Panc1 (cell line): ENCODE measurements at regions not wholly inside any gene's neighbourhood (a gene's known extent, or its start where the extent isn't known, plus 50 kb on each side); places are given as distances from the start of the nearest gene placed in this dataset.

Source experiments
- ATAC-seq: fragments of 200-7000 bp; cut with Tn5 transposase; 2 replicates; pipeline ENCODE4 v1.9.1; 2020; ENCODE audit warnings: mild to moderate bottlenecking, moderate library complexity
- BruUV-seq: library from RNA; stranded (reverse); fragments of 400-500 nt; replicated peaks from 2 replicates; lab custom pipeline; 2021; lab: Mats Ljungman, UMichigan
- CTCF ChIA-PET: fragments of 300-600 bp; sonication (Branson Sonifier 250); formaldehyde crosslinking; loops from one replicate; lab custom pipeline; 2022; ENCODE audit warnings: antibody characterized with exemption; lab: Charles Lee
- POLR2A ChIA-PET: fragments of 300-600 bp; sonication (Branson Sonifier 250); formaldehyde crosslinking; loops from one replicate; lab custom pipeline; 2022; ENCODE audit warnings: antibody characterized with exemption; lab: Charles Lee
- DNase-seq: peaks from one replicate; pipeline ENCODE4 v3.0.0-alpha.2; 2010; ENCODE audit warnings: low read depth, low spot score
- H3K27ac ChIP-seq: 2 replicates; pipeline ENCODE4 v1.5.1; 2011; ENCODE audit warnings: mild to moderate bottlenecking, low read length, inconsistent platforms
- H3K27me3 ChIP-seq: fragments of 200-500 bp; sonication (Bioruptor generic); 2 replicates; pipeline ENCODE4 v1.6.0; 2014; ENCODE audit warnings: low read length, inconsistent platforms; ENCODE audit not compliant: control insufficient read depth, insufficient read depth
- H3K36me3 ChIP-seq: fragments of 200-500 bp; sonication (Bioruptor generic); 2 replicates; pipeline ENCODE4 v1.5.1; 2014; ENCODE audit warnings: inconsistent platforms, mild to moderate bottlenecking, low read length, moderate library complexity; ENCODE audit not compliant: control insufficient read depth, insufficient read depth
- H3K4me1 ChIP-seq: 2 replicates; pipeline ENCODE4 v1.5.1; 2011; ENCODE audit warnings: inconsistent platforms, mild to moderate bottlenecking, low read length, moderate library complexity; ENCODE audit not compliant: control insufficient read depth, insufficient read depth
- H3K4me3 ChIP-seq, 2 experiments: 2 replicates each; pipeline ENCODE4 v1.5.1; 2011 to 2012; ENCODE audit warnings: low read depth in 2 of 2, low read length in 2 of 2, mild to moderate bottlenecking in 2 of 2, inconsistent platforms in 1 of 2, moderate library complexity in 1 of 2
- H3K9me3 ChIP-seq: fragments of 200-500 bp; sonication (Bioruptor generic); 2 replicates; pipeline ENCODE4 v1.5.1; 2014; ENCODE audit warnings: low read depth, mild to moderate bottlenecking, inconsistent platforms, low read length, moderate library complexity; ENCODE audit not compliant: control insufficient read depth, insufficient read depth
- POLR2AphosphoS5 ChIP-seq: IDR thresholded peaks from 2 replicates; pipeline ENCODE4 v1.6.1; 2012; ENCODE audit warnings: mild to moderate bottlenecking, low read depth, low read length, moderate library complexity
- SIN3A ChIP-seq: IDR thresholded peaks from 2 replicates; pipeline ENCODE4 v1.6.1; 2012; ENCODE audit warnings: low read depth, mild to moderate bottlenecking, low read length, moderate library complexity, borderline replicate concordance; ENCODE audit not compliant: insufficient read depth
- TCF7L2 ChIP-seq: IDR thresholded peaks from 2 replicates; pipeline ENCODE4 v1.6.1; 2011; ENCODE audit warnings: mild to moderate bottlenecking, low read depth, low read length, inconsistent platforms
- in situ Hi-C: cut with HindIII; loops from 2 replicates; pipeline ENCODE4 v1.10.0; 2016; ENCODE audit warnings: low sequenced_read_pairs, low pct_unique_long_range_greater_than_20kb
- intact Hi-C: fragments of 100-400 bp; cut with micrococcal nuclease; formaldehyde crosslinking; loops from one replicate; pipeline ENCODE4 v1.10.0; 2022; ENCODE audit not compliant: unreplicated experiment
- TF ChIP-seq, protein P1 (sequence below): fragments of 450-650 bp; IDR thresholded peaks from 2 replicates; pipeline ENCODE4 v1.5.1; 2017; ENCODE audit warnings: mild to moderate bottlenecking
- TF ChIP-seq, protein P2 (sequence below), 2 experiments: IDR thresholded peaks; 2 replicates each; pipeline ENCODE4 v1.6.1; 2011 to 2012; ENCODE audit warnings: low read depth in 2 of 2, control low read depth in 1 of 2, low read length in 1 of 2, mild to moderate bottlenecking in 1 of 2, moderate library complexity in 1 of 2; ENCODE audit not compliant: insufficient read depth in 1 of 2

DNA sequence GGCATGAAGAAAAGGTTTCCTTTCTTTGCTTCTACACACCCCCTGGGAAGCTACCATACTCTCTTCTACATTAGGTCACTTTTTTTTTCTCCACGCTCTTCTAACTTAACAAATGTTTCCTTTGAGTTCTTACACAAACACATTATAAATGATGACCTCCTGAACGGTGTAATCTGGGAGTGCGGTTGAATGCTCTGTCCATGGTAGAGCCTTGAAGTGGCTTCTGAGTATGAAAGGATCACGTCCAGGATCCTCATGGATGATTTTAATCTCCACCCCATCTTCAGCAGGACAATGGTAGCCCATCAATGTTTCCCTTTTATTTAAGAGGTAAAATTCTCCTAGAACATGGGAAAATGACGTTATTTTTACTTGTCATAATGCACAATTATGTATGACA lies 587.3 kb downstream of the SEMA5A start:
- in situ Hi-C loops (no loop called here), intact Hi-C loops (no loop called here)
- Histone ChIP-seq H3K27me3 (no peaks in the 10 kb centered on the region), H3K4me1 (no peaks in the 10 kb centered on the region), H3K4me3 (no peak overlapping the region), H3K9me3 (no peaks in the 10 kb centered on the region), H3K27ac (no peak overlapping the region), H3K36me3 (no peaks in the 10 kb centered on the region)
- DNase-seq (no peak), ATAC-seq (no peak)
- BruUV-seq: no TSS peak
- POLR2A ChIA-PET: no interaction called here
- CTCF ChIA-PET: no interaction called here
- TF ChIP-seq POLR2AphosphoS5 (no peak), TCF7L2 (no peak)

DNA sequence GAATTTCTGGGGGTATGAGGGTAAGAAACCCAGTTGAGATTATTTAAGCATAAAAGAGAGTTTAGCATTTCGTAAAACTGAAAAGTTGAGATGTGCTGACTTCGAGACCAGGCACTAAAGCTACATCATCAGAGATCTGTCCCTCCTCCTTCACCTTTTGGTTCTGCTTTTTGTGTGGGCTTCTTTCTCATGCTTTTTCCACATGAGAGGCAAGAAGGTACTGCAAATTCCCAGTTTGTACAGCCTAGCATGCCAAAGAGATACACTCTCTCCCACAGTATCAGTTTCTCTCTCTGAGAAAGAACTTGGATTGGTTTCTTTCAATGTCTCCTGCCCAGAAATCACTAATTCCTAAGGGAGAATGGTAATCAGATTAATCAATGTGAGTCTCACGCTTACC lies 584.7 kb downstream of the SEMA5A start:
- POLR2A ChIA-PET: no interaction called here
- Histone ChIP-seq H3K27me3 (no peaks in the 10 kb centered on the region), H3K9me3 (0 out of 2 replicates have a peak, but pooled peaks cover 4% of the 10 kb centered on the region), H3K4me3 (no peak overlapping the region), H3K36me3 (no peaks in the 10 kb centered on the region), H3K4me1 (no peaks in the 10 kb centered on the region), H3K27ac (no peak overlapping the region)
- in situ Hi-C loops: no loop called here
- CTCF ChIA-PET: no interaction called here
- DNase-seq (no peak), ATAC-seq (no peak)
- no TSS peak for BruUV-seq
- intact Hi-C loops: no loop called here
- no peak for TF ChIP-seq SIN3A
- TF ChIP-seq, protein P1, sequence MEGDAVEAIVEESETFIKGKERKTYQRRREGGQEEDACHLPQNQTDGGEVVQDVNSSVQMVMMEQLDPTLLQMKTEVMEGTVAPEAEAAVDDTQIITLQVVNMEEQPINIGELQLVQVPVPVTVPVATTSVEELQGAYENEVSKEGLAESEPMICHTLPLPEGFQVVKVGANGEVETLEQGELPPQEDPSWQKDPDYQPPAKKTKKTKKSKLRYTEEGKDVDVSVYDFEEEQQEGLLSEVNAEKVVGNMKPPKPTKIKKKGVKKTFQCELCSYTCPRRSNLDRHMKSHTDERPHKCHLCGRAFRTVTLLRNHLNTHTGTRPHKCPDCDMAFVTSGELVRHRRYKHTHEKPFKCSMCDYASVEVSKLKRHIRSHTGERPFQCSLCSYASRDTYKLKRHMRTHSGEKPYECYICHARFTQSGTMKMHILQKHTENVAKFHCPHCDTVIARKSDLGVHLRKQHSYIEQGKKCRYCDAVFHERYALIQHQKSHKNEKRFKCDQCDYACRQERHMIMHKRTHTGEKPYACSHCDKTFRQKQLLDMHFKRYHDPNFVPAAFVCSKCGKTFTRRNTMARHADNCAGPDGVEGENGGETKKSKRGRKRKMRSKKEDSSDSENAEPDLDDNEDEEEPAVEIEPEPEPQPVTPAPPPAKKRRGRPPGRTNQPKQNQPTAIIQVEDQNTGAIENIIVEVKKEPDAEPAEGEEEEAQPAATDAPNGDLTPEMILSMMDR: no peak
- TF ChIP-seq, protein P2, sequence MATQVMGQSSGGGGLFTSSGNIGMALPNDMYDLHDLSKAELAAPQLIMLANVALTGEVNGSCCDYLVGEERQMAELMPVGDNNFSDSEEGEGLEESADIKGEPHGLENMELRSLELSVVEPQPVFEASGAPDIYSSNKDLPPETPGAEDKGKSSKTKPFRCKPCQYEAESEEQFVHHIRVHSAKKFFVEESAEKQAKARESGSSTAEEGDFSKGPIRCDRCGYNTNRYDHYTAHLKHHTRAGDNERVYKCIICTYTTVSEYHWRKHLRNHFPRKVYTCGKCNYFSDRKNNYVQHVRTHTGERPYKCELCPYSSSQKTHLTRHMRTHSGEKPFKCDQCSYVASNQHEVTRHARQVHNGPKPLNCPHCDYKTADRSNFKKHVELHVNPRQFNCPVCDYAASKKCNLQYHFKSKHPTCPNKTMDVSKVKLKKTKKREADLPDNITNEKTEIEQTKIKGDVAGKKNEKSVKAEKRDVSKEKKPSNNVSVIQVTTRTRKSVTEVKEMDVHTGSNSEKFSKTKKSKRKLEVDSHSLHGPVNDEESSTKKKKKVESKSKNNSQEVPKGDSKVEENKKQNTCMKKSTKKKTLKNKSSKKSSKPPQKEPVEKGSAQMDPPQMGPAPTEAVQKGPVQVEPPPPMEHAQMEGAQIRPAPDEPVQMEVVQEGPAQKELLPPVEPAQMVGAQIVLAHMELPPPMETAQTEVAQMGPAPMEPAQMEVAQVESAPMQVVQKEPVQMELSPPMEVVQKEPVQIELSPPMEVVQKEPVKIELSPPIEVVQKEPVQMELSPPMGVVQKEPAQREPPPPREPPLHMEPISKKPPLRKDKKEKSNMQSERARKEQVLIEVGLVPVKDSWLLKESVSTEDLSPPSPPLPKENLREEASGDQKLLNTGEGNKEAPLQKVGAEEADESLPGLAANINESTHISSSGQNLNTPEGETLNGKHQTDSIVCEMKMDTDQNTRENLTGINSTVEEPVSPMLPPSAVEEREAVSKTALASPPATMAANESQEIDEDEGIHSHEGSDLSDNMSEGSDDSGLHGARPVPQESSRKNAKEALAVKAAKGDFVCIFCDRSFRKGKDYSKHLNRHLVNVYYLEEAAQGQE (IDR thresholded peaks at IDR 0.05; ENCODE audit: insufficient read depth in 1 of 2, low read depth in 2 of 2, low read length in 1 of 2): no peak
- TF ChIP-seq TCF7L2: no peak
- no peak for TF ChIP-seq POLR2AphosphoS5

DNA sequence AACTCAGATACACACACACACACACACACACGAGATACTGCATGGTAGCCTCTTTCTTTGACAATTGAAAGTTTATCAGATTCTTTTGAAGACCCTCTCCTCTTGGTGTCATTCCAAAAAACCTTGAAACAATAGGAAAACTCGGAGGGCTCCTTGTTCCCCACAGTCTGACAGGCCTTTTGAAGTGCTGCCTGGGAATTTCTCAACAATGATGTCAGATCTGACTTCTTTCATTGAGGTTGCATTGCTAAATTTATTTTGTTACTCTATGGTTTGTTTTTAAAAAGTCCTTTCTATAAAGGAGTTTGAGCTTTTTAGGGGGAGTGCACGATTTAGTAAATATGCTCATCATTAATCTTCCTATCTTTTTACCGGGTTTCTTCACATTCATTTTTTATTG lies 583.9 kb downstream of the SEMA5A start:
- no peak overlapping the region for H3K27ac ChIP-seq
- DNase-seq: no peak
- no peak for ATAC-seq
- no peaks in the 10 kb centered on the region for H3K36me3 ChIP-seq
- TF ChIP-seq POLR2AphosphoS5: no peak
- TF ChIP-seq, protein P2 (IDR thresholded peaks at IDR 0.05; ENCODE audit: insufficient read depth in 1 of 2, low read depth in 2 of 2, low read length in 1 of 2): no peak
- TF ChIP-seq SIN3A: no peak
- no peak for TF ChIP-seq TCF7L2
- TF ChIP-seq, protein P1: no peak
- H3K4me3 ChIP-seq: no peak overlapping the region
- intact Hi-C loops: no loop called here
- H3K9me3 ChIP-seq: 0 out of 2 replicates have a peak, but pooled peaks cover 4% of the 10 kb centered on the region
- no TSS peak for BruUV-seq
- CTCF ChIA-PET: no interaction called here
- in situ Hi-C loops: no loop called here
- no peaks in the 10 kb centered on the region for H3K27me3 ChIP-seq
- POLR2A ChIA-PET: no interaction called here
- no peaks in the 10 kb centered on the region for H3K4me1 ChIP-seq
